ENCODE measurements at regions not wholly inside any gene's neighbourhood (a gene's known extent, or its start where the extent isn't known, plus 50 kb on each side); places are given as distances from the start of the nearest gene placed in this dataset.
A peak's percentile ranks its signal among the peaks of the same experiment; 100 is the strongest.

DNA sequence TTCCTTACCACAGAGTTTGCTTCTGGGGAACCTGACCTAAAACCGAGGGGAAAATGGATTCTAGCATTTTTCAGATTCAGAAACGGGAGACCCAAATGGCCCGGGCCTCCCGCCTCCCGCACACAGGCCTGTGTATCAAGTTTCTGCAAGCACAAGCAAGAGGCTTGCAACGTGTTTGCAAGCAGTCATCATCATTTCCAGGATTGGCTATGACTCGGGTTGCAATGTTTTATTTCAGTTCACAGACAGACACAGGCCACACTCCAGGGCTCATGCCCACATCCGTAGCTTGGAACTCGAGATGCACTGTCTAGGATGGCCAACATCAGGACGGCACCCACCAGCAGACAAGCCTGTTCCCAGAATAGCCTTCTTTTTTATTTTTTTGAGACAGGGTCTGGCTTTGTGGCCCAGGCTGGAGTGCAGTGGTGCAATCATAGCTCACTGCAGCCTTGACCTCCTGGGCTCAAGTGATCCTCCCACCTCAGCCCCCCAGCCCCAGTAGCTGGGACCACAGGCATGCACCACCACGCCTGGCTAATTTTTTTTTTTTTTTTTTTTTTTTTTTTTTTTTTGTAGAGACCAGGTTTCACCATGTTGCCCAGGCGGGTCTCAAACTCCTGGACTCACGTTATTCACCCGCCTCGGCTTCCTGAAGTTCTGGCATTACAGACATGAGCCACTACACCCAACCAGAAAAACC, 68.1 kb upstream of the FOXK1 start:
- DNase-seq: no peak

DNA sequence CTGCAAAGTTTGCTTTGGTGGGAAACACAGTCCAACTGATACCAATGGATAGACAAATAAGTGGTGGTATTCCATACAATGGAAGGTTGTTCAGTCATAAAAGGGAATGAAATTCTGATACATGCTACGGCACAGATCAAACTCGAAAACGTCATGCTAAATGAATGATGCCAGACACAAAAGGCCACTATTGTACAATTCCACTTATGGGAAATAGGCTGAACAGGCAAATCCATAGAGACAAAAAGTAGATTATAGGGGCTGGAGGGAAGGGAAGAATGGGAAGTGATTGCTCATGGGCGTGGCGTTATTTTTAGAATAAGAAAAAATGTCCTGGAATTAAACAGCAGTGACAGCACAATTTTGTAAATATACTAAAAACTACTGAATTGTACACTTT, 66.0 kb upstream of the FOXK1 start:
- no peak for DNase-seq

- DNase-seq: no peak
Observed at GRCh38 chr7:4621396-4621795, 60.7 kb upstream of the FOXK1 start.

GRCh38 chr7:4626318-4626845, 55.7 kb upstream of the FOXK1 start:
- DNase-seq: no peak

GRCh38 chr7:4629287-4629895, 52.7 kb upstream of the FOXK1 start:
- DNase-seq: no peak

DNA sequence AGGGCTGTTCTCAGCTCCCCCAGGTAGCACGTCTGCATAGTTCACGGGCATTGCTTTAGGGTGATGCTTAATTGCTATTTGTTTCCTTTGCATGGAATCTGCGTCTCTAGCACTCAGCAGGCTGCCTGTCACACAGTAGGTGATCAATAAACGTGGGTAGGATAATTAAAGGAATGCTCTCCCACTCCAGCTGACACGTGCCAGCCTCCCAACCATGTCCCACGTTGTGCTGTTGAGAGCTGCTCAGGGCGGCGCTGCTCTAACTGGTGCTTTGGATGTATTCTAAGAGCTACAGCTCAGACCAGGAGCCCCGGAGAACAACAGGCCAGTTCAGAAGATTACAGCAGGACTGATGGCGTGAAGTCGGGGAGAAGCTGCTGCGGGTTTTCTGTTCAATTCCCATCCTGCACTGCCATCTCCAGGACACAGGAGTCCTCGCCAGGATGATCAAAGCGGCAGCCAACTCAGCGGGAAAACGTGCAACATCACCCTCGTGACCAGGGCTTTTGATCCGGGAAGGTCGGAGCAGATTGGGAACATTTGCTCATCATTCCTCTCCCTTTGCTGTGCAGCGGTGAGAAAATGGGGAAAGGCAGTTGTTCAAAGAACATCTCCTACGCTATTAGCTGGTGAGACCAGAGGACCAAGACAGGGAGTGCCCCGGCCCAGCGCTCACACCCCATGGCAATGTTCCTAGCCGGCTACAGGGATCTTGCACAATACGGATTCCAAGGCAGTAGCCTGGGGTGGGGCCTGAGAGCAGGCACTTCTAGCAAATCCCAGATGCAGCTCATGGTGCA, 50.5 kb upstream of the FOXK1 start:
- DNase-seq: peak; percentile 77 to 92
